K562 (cell line): ENCODE measurements at regions not wholly inside any gene's neighbourhood (a gene's known extent, or its start where the extent isn't known, plus 50 kb on each side); places are given as distances from the start of the nearest gene placed in this dataset.

ENCODE experiments used
- ATAC-seq: fragments of 200-7000 bp; cut with Tn5 transposase; 3 replicates; pipeline ENCODE4 v1.9.1; 2020; ENCODE audit warnings: moderate library complexity
- BruUV-seq: library from RNA; stranded (reverse); fragments of 400-500 nt; replicated peaks from 2 replicates; lab custom pipeline; 2021; lab: Mats Ljungman, UMichigan
- CTCF ChIA-PET: fragments of 300-600 bp; formaldehyde crosslinking; extraction: SDS; loops from one replicate; lab custom pipeline; 2021; ENCODE audit warnings: low intra/inter-chr PET ratio; lab: Yijun Ruan, JAX
- POLR2A ChIA-PET: fragments of 300-600, 350-650 bp; sonication (Branson Sonifier 250); formaldehyde crosslinking; extraction: SDS; loops from one replicate; lab custom pipeline; 2021; ENCODE audit warnings: antibody characterized with exemption, inconsistent platforms; lab: Yijun Ruan, JAX
- DNase-seq, 4 experiments: peaks; one replicate each; pipeline versions ENCODE4 v3.0.0 to v3.0.0-alpha.2; 2011 to 2018; ENCODE audit warnings: low spot score in 3 of 4, mixed read lengths in 3 of 4; ENCODE audit errors: extremely low read depth in 1 of 4
- FAIRE-seq: peaks from 2 replicates; lab custom pipeline; 2011; peaks lifted over from hg19 to GRCh38; lab: Jason Lieb, UNC
- H2AFZ ChIP-seq: 2 replicates; pipeline ENCODE4 v1.6.0; 2011; ENCODE audit warnings: low read depth, low read length, control low read depth, inconsistent platforms
- H3K27ac ChIP-seq: fragments of 200-600 bp; 3 replicates; pipeline ENCODE4 v1.8.0; 2011; ENCODE audit warnings: low read depth, mild to moderate bottlenecking, control low read depth, inconsistent platforms, low read length, moderate library complexity, mixed read lengths; ENCODE audit errors: extremely low read depth
- H3K27me3 ChIP-seq, 2 experiments: fragments of 300-600 bp in 1 of 2; 2 replicates in 1 of 2; 3 replicates in 1 of 2; pipeline versions ENCODE4 v1.6.0 to v1.8.0; 2011; ENCODE audit warnings: inconsistent platforms in 2 of 2, low read length in 2 of 2, mild to moderate bottlenecking in 1 of 2, mixed read lengths in 1 of 2, moderate library complexity in 1 of 2; ENCODE audit not compliant: control insufficient read depth in 2 of 2, insufficient read depth in 2 of 2
- H3K36me3 ChIP-seq: fragments of 300-600 bp; 3 replicates; pipeline ENCODE4 v1.8.0; 2011; ENCODE audit warnings: mild to moderate bottlenecking, low read length, inconsistent platforms; ENCODE audit not compliant: control insufficient read depth, insufficient read depth
- H3K4me1 ChIP-seq, 2 experiments: fragments of 200-600 bp in 1 of 2; replicated peaks in 1 of 2; 2 replicates in 1 of 2; 3 replicates in 1 of 2; pipeline versions ENCODE4 v1.5.1 to v1.8.0; 2011; ENCODE audit warnings: inconsistent platforms in 2 of 2, low read length in 2 of 2, mild to moderate bottlenecking in 1 of 2, mixed read lengths in 1 of 2, moderate library complexity in 1 of 2; ENCODE audit not compliant: control insufficient read depth in 2 of 2, insufficient read depth in 2 of 2
- H3K4me2 ChIP-seq: 2 replicates; pipeline ENCODE4 v1.6.1; 2011; ENCODE audit warnings: low read length, control low read depth, inconsistent platforms, mixed read lengths; ENCODE audit not compliant: insufficient read depth
- H3K4me3 ChIP-seq: fragments of 200-600 bp; sonication (generic), shearing (Covaris generic); 2 replicates; pipeline ENCODE4 v1.5.1; 2016; ENCODE audit warnings: control low read depth, inconsistent platforms
- H3K79me2 ChIP-seq: fragments of 200-600 bp; 3 replicates; pipeline ENCODE4 v1.8.0; 2011; ENCODE audit warnings: low read length, inconsistent platforms; ENCODE audit not compliant: control insufficient read depth, insufficient read depth
- H3K9ac ChIP-seq, 2 experiments: 2 replicates each; pipeline versions ENCODE4 v1.6.0 to v1.6.1; 2011; ENCODE audit warnings: low read depth in 2 of 2, low read length in 2 of 2, control low read depth in 1 of 2, inconsistent platforms in 1 of 2, mild to moderate bottlenecking in 1 of 2, mixed read lengths in 1 of 2; ENCODE audit not compliant: insufficient read depth in 1 of 2
- H3K9me1 ChIP-seq: one replicate; pipeline ENCODE4 v1.6.0; 2011; ENCODE audit warnings: inconsistent platforms, mild to moderate bottlenecking, low read length, moderate library complexity; ENCODE audit not compliant: control insufficient read depth, insufficient read depth
- H3K9me3 ChIP-seq: replicated peaks from 2 replicates; pipeline ENCODE4 v1.5.1; 2011; ENCODE audit warnings: low read depth, low read length, inconsistent platforms; ENCODE audit not compliant: control insufficient read depth, insufficient read depth
- H4K20me1 ChIP-seq: replicated peaks from 2 replicates; pipeline ENCODE4 v1.6.1; 2011; ENCODE audit warnings: low read length, inconsistent platforms, mixed read lengths; ENCODE audit not compliant: control insufficient read depth, insufficient read depth
- BACH1 ChIP-seq: fragments of 200-800 bp; sonication (Bioruptor generic); IDR thresholded peaks from 2 replicates; pipeline ENCODE4 v1.6.1; 2016; ENCODE audit warnings: missing genetic modification characterization, missing compliant biosample characterization
- BCLAF1 ChIP-seq, 2 experiments: fragments of 450-650 bp in 1 of 2; IDR thresholded peaks; 2 replicates each; pipeline ENCODE4 v1.6.1; 2011 to 2017; ENCODE audit warnings: low read depth in 2 of 2, antibody characterized with exemption in 1 of 2, borderline replicate concordance in 1 of 2, low read length in 1 of 2, mild to moderate bottlenecking in 1 of 2, mixed read lengths in 1 of 2; ENCODE audit not compliant: control insufficient read depth in 1 of 2
- BHLHE40 ChIP-seq: IDR thresholded peaks from 2 replicates; pipeline ENCODE4 v1.6.1; 2011; ENCODE audit warnings: low read length, improper control_type of control experiment
- DPF2 ChIP-seq: fragments of 450-650 bp; IDR thresholded peaks from 2 replicates; pipeline ENCODE4 v1.6.1; 2016
- MXD1 ChIP-seq: fragments of 250-450 bp; sonication (Bioruptor Pico); IDR thresholded peaks from 2 replicates; pipeline ENCODE4 v1.8.0; 2021; ENCODE audit warnings: borderline replicate concordance, mild to moderate bottlenecking, moderate library complexity; ENCODE audit not compliant: poor library complexity, severe bottlenecking
- TFE3 ChIP-seq: fragments of 450-650 bp; formaldehyde crosslinking; IDR thresholded peaks from 2 replicates; pipeline ENCODE4 v1.4.0; 2020; ENCODE audit warnings: mild to moderate bottlenecking, mixed read lengths
- WGBS: fragments of 100-300 bp; shearing (Covaris generic); methylation state at CpG from one replicate; pipeline ENCODE4 v1.1.6; 2016; ENCODE audit warnings: low coverage, mixed read lengths; ENCODE audit not compliant: insufficient coverage; ENCODE audit errors: missing lambda C conversion rate; 5-methylcytosine and 5-hydroxymethylcytosine counted together
- in situ Hi-C: fragments of 300-500 bp; cut with MboI; formaldehyde crosslinking; loops from 4 replicates; pipeline ENCODE4 v1.15.0; 2018; ENCODE audit warnings: inconsistent platforms, mixed read lengths
- intact Hi-C: fragments of 100-400 bp; cut with micrococcal nuclease; formaldehyde crosslinking; loops from 2 replicates; pipeline ENCODE4 v1.14.2; 2022
- TF ChIP-seq, protein P1 (sequence below): fragments of 250-450 bp; sonication (Bioruptor Pico); IDR thresholded peaks from 2 replicates; pipeline ENCODE4 v1.5.1; 2021; ENCODE audit warnings: mild to moderate bottlenecking

GRCh38 chr1:61531716-61532115, 193.2 kb downstream of the TM2D1 start:
- no peak for FAIRE-seq
- Histone ChIP-seq H3K9ac (no peak overlapping the region), H3K9me1 (no peaks in the 10 kb centered on the region), H3K4me2 (no peak overlapping the region), H4K20me1 (no peaks in the 10 kb centered on the region), H3K4me1 (no peaks in the 10 kb centered on the region), H2AFZ (no peak overlapping the region), H3K27ac (no peak overlapping the region), H3K9me3 (no peaks in the 10 kb centered on the region), H3K4me3 (no peak overlapping the region), H3K36me3 (no peaks in the 10 kb centered on the region), H3K79me2 (no peaks in the 10 kb centered on the region)
- POLR2A ChIA-PET = no interaction called here
- CTCF ChIA-PET = no interaction called here
- intact Hi-C loops = no loop called here
- no TSS peak for BruUV-seq
- TF ChIP-seq TFE3 (CRISPR knock-in tag) (no peak), BHLHE40 (no peak), BCLAF1 (IDR thresholded peaks at IDR 0.05; ENCODE audit: borderline replicate concordance in 1 of 2, control insufficient read depth in 1 of 2, low read depth in 2 of 2, low read length in 1 of 2) (no peak), MXD1 (CRISPR knock-in tag) (no peak), BACH1 (tag) (no peak), DPF2 (no peak)
- TF ChIP-seq, protein P1, sequence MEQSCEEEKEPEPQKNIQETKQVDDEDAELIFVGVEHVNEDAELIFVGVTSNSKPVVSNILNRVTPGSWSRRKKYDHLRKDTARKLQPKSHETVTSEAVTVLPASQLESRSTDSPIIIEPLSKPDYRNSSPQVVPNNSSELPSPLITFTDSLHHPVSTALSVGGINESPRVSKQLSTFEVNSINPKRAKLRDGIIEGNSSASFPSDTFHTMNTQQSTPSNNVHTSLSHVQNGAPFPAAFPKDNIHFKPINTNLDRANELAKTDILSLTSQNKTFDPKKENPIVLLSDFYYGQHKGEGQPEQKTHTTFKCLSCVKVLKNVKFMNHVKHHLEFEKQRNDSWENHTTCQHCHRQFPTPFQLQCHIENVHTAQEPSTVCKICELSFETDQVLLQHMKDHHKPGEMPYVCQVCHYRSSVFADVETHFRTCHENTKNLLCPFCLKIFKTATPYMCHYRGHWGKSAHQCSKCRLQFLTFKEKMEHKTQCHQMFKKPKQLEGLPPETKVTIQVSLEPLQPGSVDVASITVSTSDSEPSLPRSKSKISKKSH (CRISPR knock-in tag) = no peak
- TF ChIP-seq, all 486 proteins: peak for 0
- 0% methylated on average over 2 of the region's 2 CpGs for WGBS
- no peak for DNase-seq
- in situ Hi-C loops = no loop called here
- no peak for ATAC-seq
- H3K27me3 ChIP-seq = peaks cover 0 to 8% of the 10 kb centered on the region in 2 experiments; a peak in 2 of 5 replicates
